GM18498 (cell line): ENCODE measurements at regions not wholly inside any gene's neighbourhood (a gene's known extent, or its start where the extent isn't known, plus 50 kb on each side); places are given as distances from the start of the nearest gene placed in this dataset.
"Not testable (repeated sequence)": the region's sequence is repeated elsewhere in the genome, so short reads cannot be mapped to it uniquely, and the experiment has no call there.

Experiments
- ATAC-seq: cut with Tn5 transposase; IDR thresholded peaks from one replicate; pipeline ENCODE4 v1.9.1; 2021; ENCODE audit warnings: mild to moderate bottlenecking, moderate library complexity; ENCODE audit not compliant: unreplicated experiment

DNA sequence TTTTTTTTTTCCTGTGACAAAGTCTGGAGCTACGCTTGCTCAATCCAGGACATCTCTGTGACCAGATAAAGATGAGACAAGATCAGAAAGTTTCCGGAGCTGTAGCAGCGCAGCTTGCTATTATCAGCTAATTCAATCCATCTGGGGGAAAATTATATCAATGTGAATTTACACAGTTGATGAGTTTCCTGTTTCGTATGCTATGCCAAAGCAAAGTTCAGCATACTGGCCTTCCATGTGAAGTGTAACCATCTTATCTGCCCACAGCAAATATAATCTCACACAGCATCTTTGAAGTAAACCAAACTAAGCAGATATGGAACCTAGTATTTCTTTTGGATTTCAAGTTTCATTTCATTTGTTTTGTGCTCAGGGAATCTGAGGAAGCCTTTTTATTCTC is 1767.7 kb downstream of the EFNA5 start:
- no peak for ATAC-seq

- ATAC-seq: no peak
Observed at GRCh38 chr5:105899726-105900125, 1771.0 kb downstream of the EFNA5 start.

GRCh38 chr5:105898183-105898582 is 1772.6 kb downstream of the EFNA5 start:
- ATAC-seq: no peak

DNA sequence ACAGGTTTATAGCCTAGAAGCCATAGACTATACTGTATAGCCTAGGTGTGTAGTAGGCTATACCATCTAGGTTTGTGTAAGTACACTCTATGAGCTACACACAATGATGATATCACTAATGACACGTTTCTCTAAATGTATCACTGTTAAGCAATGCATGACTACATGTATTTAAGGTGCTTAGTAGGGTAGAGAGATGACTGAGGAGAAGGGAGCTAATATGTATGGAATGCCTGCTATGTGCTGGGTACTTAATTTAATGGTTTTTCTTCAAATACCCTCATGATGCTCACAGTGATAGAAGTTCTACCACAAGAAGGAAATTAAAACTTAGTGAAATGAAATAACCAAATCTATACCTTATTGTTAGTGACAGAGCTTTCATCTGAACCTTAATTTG is 1785.5 kb downstream of the EFNA5 start:
- ATAC-seq: no peak

DNA sequence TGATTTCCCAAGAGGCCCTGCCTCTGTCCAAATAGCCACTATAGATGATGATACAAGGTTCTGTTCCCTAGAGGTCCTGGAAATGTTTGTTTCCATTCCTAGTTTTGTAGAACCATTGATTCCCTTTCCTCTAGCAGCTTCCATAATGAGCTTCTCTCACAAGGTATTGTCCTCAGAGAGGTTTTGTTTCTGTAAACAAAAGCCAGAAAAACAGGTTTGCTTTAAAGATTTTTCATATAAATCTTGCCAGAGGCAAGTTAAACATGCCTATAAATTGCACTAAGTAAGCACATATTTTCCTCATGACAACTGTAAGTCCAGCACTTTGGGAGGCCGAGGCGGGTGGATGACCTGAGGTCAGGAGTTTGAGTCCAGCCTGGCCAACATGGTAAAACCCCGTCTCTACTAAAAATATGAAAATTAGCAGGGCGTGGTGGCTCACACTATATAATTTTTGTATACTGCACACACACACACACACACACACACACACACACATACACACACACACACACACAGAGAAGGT is 1787.7 kb downstream of the EFNA5 start:
- ATAC-seq: no peak

- ATAC-seq: no peak
Observed at GRCh38 chr5:105878402-105878801, 1792.3 kb downstream of the EFNA5 start.

DNA sequence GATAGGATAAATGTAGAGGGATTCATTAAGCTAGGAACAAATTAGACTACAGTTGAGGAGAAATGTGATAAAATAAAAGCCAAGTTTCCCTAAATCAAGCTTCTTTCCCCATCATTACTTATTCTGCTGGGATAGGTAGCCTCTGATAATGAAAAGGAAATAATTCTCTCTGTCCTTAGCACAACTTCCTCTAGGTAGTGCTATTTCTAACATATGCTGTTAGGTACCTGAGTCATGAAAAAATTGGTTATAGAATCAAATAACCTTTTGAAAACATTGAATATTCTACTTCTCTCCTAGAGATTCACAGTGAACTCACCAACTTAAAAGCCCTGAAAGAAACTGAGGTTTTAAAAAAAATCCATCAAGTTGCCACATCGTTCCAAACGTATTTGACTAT is 1793.1 kb downstream of the EFNA5 start:
- no peak for ATAC-seq

GRCh38 chr5:105874316-105874715 is 1796.4 kb downstream of the EFNA5 start:
- ATAC-seq: no peak

GRCh38 chr5:105872569-105873270 is 1798.0 kb downstream of the EFNA5 start:
- ATAC-seq: no peak

GRCh38 chr5:105868038-105868780 is 1802.5 kb downstream of the EFNA5 start:
- no peak for ATAC-seq

GRCh38 chr5:105865834-105866233 is 1804.9 kb downstream of the EFNA5 start:
- no peak for ATAC-seq

DNA sequence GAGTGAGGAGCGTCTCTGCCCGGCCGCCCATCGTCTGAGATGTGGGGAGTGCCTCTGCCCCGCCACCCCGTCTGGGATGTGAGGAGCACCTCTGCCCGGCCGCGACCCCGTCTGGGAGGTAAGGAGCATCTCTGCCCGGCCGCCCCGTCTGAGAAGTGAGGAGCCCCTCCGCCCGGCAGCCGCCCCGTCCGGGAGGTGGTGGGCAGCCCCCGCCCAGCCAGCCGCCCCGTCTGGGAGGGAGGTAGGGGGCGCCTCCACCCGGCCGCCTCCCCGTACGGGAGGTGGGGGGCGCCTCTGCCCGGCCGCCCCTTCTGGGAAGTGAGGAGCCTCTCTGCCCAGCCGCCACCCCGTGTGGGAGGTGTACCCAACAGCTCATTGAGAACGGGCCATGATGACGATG is 1811.4 kb downstream of the EFNA5 start:
- ATAC-seq: not testable (repeated sequence)

GRCh38 chr5:105849701-105850100 is 1821.0 kb downstream of the EFNA5 start:
- ATAC-seq: no peak

- no peak for ATAC-seq
Observed at GRCh38 chr5:105840800-105841199, 1829.9 kb downstream of the EFNA5 start.

DNA sequence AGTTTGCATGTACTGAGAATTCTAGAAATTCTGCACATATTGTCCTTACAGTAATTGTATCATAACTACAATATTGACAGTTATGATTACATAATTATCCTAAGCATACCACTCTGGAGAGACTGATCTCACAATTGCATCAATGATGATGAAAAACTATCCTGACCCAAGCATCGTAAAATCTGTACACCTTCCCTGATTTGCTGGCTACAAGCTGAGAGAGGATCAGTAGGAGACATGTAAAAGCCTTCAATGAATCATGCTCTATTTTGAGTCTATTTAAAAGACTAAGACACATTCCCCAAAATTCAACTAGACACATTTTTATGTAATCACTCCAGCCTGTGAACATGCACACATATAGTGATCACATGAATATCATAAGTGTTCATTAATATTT is 1833.8 kb downstream of the EFNA5 start:
- ATAC-seq: no peak

DNA sequence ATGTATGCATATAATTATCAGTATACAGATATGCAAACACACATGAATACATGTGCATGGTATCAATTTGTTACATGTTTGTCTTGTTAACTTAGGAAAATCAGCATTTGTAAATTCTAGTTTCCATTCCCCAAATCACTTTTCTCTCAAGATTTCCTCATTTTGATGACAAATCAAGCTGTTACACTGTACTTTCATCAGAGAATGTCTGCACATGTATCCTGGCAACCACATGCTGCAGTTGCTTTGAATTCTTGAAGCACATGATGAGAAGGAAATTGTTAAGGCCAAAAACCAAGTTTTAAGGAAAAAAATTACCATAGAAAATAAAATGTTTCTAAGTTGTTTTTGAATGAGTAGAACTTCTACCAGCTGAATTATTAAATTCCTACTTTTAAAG is 1834.5 kb downstream of the EFNA5 start:
- no peak for ATAC-seq

DNA sequence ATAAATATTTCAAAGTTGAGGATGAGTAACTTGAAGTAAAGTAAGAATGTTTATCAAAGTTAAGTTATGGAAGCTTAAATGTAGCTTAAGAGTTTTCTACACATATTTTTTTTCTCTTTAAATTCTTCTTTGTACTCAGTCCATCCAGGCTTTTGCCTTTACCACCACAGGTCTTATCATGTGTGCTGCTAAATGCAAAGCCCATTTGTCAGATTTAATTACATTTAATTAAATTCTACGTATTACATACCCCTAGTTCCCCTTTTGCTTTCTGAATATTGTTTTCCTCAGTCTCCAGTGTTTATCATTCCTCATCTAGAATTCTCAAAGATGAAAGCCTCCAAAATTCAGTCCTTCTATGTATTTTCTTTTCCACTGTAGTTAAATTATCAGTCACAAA is 1841.9 kb downstream of the EFNA5 start:
- ATAC-seq: no peak

DNA sequence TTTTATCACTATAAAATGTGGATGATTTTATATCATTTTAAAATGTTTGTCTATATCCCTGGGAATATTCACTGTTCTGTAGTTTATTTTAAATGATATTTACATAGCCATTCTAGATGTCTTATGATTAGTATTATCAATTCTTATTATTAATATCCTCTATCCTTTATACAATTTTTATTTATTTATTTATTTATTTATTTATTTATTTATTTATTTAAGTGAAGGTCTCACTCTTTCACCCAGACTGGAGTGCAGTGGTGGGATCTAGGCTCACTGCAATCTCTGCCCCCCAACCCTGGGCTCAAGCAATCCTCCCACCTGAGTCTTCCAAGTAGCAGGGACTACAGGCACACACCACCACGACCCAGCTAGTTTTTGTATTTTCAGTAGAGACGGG is 1848.9 kb downstream of the EFNA5 start:
- ATAC-seq: no peak

DNA sequence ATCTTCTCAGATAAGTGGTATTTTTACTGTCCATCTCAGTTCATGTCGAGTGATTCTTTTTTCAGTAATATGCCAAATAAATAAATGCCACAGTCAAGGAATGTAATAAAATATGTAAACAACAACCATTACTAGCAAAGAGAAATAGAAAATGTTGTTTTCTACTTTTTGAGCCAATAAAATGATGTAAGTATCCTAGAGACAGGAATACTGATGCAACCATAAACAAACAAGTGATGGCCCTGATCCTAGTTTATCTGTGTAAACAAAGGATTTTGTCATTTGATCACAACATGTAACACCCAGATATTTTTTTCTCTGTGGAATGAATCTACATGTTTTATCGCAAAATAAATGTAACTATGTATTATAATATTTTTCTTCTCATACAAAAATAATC is 1852.8 kb downstream of the EFNA5 start:
- ATAC-seq: no peak

DNA sequence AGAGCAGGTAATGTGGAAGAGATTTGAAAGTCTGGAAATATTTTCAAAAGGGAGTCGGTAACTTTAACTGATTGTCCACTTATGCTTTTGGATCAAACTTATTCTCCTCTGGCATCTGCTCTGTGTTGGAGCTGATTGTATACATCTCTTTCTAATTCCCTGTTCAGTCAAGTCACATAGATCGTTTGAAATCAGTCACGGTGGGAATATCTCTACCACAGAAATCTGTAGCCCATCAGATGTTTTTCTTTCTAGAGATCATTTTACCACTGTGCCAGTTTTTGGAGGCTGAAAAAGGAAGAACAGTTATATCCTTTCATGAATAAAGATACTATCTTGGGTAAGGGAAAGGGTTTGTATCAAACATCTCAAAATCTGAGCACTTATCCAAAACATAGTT is 1853.3 kb downstream of the EFNA5 start:
- no peak for ATAC-seq

- ATAC-seq: no peak
Observed at GRCh38 chr5:105816961-105817360, 1853.8 kb downstream of the EFNA5 start.

- ATAC-seq: no peak
Observed at GRCh38 chr5:105812304-105812703, 1858.4 kb downstream of the EFNA5 start.
